HCT116 (cell line): ENCODE measurements at regions not wholly inside any gene's neighbourhood (a gene's known extent, or its start where the extent isn't known, plus 50 kb on each side); places are given as distances from the start of the nearest gene placed in this dataset.
"Not testable (repeated sequence)": the region's sequence is repeated elsewhere in the genome, so short reads cannot be mapped to it uniquely, and the experiment has no call there.

Source experiments
- ATAC-seq: fragments of 200-7000 bp; cut with Tn5 transposase; 2 replicates; pipeline ENCODE4 v1.9.1; 2020; ENCODE audit warnings: mild to moderate bottlenecking, moderate library complexity
- BruUV-seq: library from RNA; stranded (reverse); fragments of 400-500 nt; replicated peaks from 2 replicates; lab custom pipeline; 2021; lab: Mats Ljungman, UMichigan
- CTCF ChIA-PET: fragments of 300-600 bp; sonication (Branson Sonifier 250); formaldehyde crosslinking; loops from one replicate; lab custom pipeline; 2021; ENCODE audit warnings: antibody characterized with exemption; lab: Charles Lee
- POLR2A ChIA-PET: fragments of 300-600, 350-600 bp; sonication (Branson Sonifier 250); formaldehyde crosslinking; loops from one replicate; lab custom pipeline; 2021; ENCODE audit warnings: antibody characterized with exemption; lab: Charles Lee
- RAD21 ChIA-PET, 2 experiments: fragments of 300-600 bp; sonication (Branson Sonifier 250); formaldehyde crosslinking; loops; one replicate each; lab custom pipeline; 2023; ENCODE audit warnings: low total read pairs in 2 of 2; ENCODE audit not compliant: uncharacterized antibody in 2 of 2, unreplicated experiment in 2 of 2, low non-redundant PET in 1 of 2; lab: Charles Lee
- DNase-seq: peaks from one replicate; pipeline ENCODE4 v3.0.0-alpha.2; 2010; ENCODE audit warnings: low read depth, low spot score
- H2AFZ ChIP-seq: fragments of 200-600 bp; shearing (Covaris generic), sonication (generic); 2 replicates; pipeline ENCODE4 v1.6.1; 2017; ENCODE audit warnings: low read depth, mixed run types, mixed read lengths, antibody characterized with exemption, low read length; ENCODE audit not compliant: poor library complexity, severe bottlenecking
- H3K27ac ChIP-seq: 2 replicates; pipeline ENCODE4 v1.5.1; 2012; ENCODE audit warnings: low read depth, low read length
- H3K27me3 ChIP-seq: fragments of 200-600 bp; sonication (generic); 2 replicates; pipeline ENCODE4 v1.6.1; 2016; ENCODE audit warnings: mixed run types, low read length, mixed read lengths; ENCODE audit not compliant: insufficient read depth
- H3K36me3 ChIP-seq, 2 experiments: fragments of 200-500 bp in 1 of 2; fragments of 200-600 bp in 1 of 2; sonication (Bioruptor generic) in 1 of 2; sonication (generic) in 1 of 2; 2 replicates each; pipeline versions ENCODE4 v1.5.1 to v1.6.1; 2014 to 2016; ENCODE audit warnings: low read length in 2 of 2, inconsistent platforms in 1 of 2, mixed read lengths in 1 of 2, mixed run types in 1 of 2; ENCODE audit not compliant: insufficient read depth in 2 of 2, control insufficient read depth in 1 of 2
- H3K4me1 ChIP-seq, 2 experiments: fragments of 200-600 bp in 1 of 2; sonication (generic) in 1 of 2; 2 replicates each; pipeline versions ENCODE4 v1.5.1 to v1.6.1; 2012 to 2017; ENCODE audit warnings: low read length in 2 of 2, inconsistent platforms in 1 of 2, mild to moderate bottlenecking in 1 of 2, mixed read lengths in 1 of 2, mixed run types in 1 of 2, moderate library complexity in 1 of 2; ENCODE audit not compliant: insufficient read depth in 2 of 2, control insufficient read depth in 1 of 2
- H3K4me2 ChIP-seq: fragments of 200-600 bp; sonication (generic); 2 replicates; pipeline ENCODE4 v1.6.1; 2017; ENCODE audit warnings: mixed run types, low read length, mixed read lengths
- H3K4me3 ChIP-seq, 2 experiments: fragments of 200-600 bp in 1 of 2; sonication (generic) in 1 of 2; replicated peaks in 1 of 2; 2 replicates each; pipeline ENCODE4 v1.5.1; 2011 to 2016; ENCODE audit warnings: low read length in 2 of 2, control low read depth in 1 of 2, low read depth in 1 of 2, mild to moderate bottlenecking in 1 of 2, mixed read lengths in 1 of 2, mixed run types in 1 of 2
- H3K79me2 ChIP-seq: fragments of 200-600 bp; sonication (generic); 2 replicates; pipeline ENCODE4 v1.6.1; 2017; ENCODE audit warnings: mild to moderate bottlenecking, mixed run types, low read length, moderate library complexity, mixed read lengths; ENCODE audit not compliant: insufficient read depth
- H3K9ac ChIP-seq: fragments of 200-600 bp; sonication (generic); 2 replicates; pipeline ENCODE4 v1.6.1; 2016; ENCODE audit warnings: low read length, mixed read lengths
- H3K9me2 ChIP-seq: fragments of 200-600 bp; sonication (generic), shearing (Covaris generic); 2 replicates; pipeline ENCODE4 v1.6.1; 2017; ENCODE audit warnings: mixed run types, mild to moderate bottlenecking, moderate library complexity; ENCODE audit not compliant: insufficient read depth
- H3K9me3 ChIP-seq, 2 experiments: fragments of 200-500 bp in 1 of 2; fragments of 200-600 bp in 1 of 2; sonication (Bioruptor generic) in 1 of 2; sonication (generic) in 1 of 2; 2 replicates each; pipeline ENCODE4 v1.6.1; 2014 to 2017; ENCODE audit warnings: low read length in 2 of 2, mixed read lengths in 2 of 2, inconsistent platforms in 1 of 2, low read depth in 1 of 2, mild to moderate bottlenecking in 1 of 2, mixed run types in 1 of 2, moderate library complexity in 1 of 2; ENCODE audit not compliant: control insufficient read depth in 1 of 2, insufficient read depth in 1 of 2
- H4K20me1 ChIP-seq: fragments of 200-600 bp; sonication (generic), shearing (Covaris generic); 2 replicates; pipeline ENCODE4 v1.6.1; 2017; ENCODE audit warnings: mixed run types, mild to moderate bottlenecking, moderate library complexity; ENCODE audit not compliant: insufficient read depth
- EZH2phosphoT487 ChIP-seq: fragments of 200-600 bp; IDR thresholded peaks from 2 replicates; pipeline ENCODE4 v1.6.1; 2018; ENCODE audit warnings: antibody characterized with exemption, borderline replicate concordance
- MAX ChIP-seq: IDR thresholded peaks from 2 replicates; pipeline ENCODE4 v1.6.1; 2012
- intact Hi-C: fragments of 100-400 bp; cut with micrococcal nuclease; formaldehyde crosslinking; loops from 2 replicates; pipeline ENCODE4 v1.10.0; 2022

- no peak for TF ChIP-seq MAX
- TF ChIP-seq EZH2phosphoT487 = no peak
These were observed 777.0 kb downstream of the PLA2G4A start (continued) for GRCh38 chr1:187605736-187606135.

- BruUV-seq, H3K4me3 ChIP-seq, H3K9me2 ChIP-seq, H3K4me2 ChIP-seq, ATAC-seq, POLR2A ChIA-PET, H2AFZ ChIP-seq, RAD21 ChIA-PET, H4K20me1 ChIP-seq, DNase-seq, H3K9ac ChIP-seq, intact Hi-C loops, H3K36me3 ChIP-seq, H3K4me1 ChIP-seq, H3K27ac ChIP-seq, H3K9me3 ChIP-seq, H3K79me2 ChIP-seq, CTCF ChIA-PET, H3K27me3 ChIP-seq: not testable (repeated sequence)
These were observed 787.3 kb downstream of the PLA2G4A start for GRCh38 chr1:187615853-187616735.

GRCh38 chr1:187616830-187617229 is 788.1 kb downstream of the PLA2G4A start:
- CTCF ChIA-PET, H3K79me2 ChIP-seq, H4K20me1 ChIP-seq, H3K36me3 ChIP-seq, H3K9me3 ChIP-seq, ATAC-seq, DNase-seq, H2AFZ ChIP-seq, H3K9ac ChIP-seq, RAD21 ChIA-PET, H3K4me3 ChIP-seq, POLR2A ChIA-PET, BruUV-seq, H3K27me3 ChIP-seq, intact Hi-C loops, H3K9me2 ChIP-seq, H3K27ac ChIP-seq, H3K4me1 ChIP-seq, H3K4me2 ChIP-seq: not testable (repeated sequence)
